Esophagus muscularis mucosa (tissue), 3 donors: ENCODE measurements at regions not wholly inside any gene's neighbourhood (a gene's known extent, or its start where the extent isn't known, plus 50 kb on each side); places are given as distances from the start of the nearest gene placed in this dataset.

ENCODE experiments used
- CTCF ChIP-seq, 3 experiments: fragments of 200-600 bp in 2 of 3; fragments of 450-650 bp in 1 of 3; sonication (generic) in 2 of 3; IDR thresholded peaks; one replicate each; pipeline ENCODE4 v1.5.1; 2017 to 2019; ENCODE audit warnings: antibody characterized with exemption in 3 of 3, mild to moderate bottlenecking in 2 of 3, moderate library complexity in 1 of 3
- POLR2AphosphoS5 ChIP-seq, 2 donors: sonication (generic); formaldehyde crosslinking; IDR thresholded peaks; one replicate each; pipeline ENCODE4 v1.6.1; 2017; ENCODE audit warnings: antibody characterized with exemption in 2 of 2

- TF ChIP-seq CTCF (IDR thresholded peaks at IDR 0.05) = no peak
- TF ChIP-seq POLR2AphosphoS5 (IDR thresholded peaks at IDR 0.05) = no peak
These were observed 154.0 kb downstream of the FOXD2 start for GRCh38 chr1:47591801-47592200.
